ENCODE measurements at regions not wholly inside any gene's neighbourhood (a gene's known extent, or its start where the extent isn't known, plus 50 kb on each side); places are given as distances from the start of the nearest gene placed in this dataset.

GRCh38 chr1:219293410-219293809 is 119.7 kb downstream of the LYPLAL1 start:
- TF ChIP-seq CTCF (IDR thresholded peaks at IDR 0.05) (no peak), CREB1 (CRISPR knock-in tag; IDR thresholded peaks at IDR 0.05) (no peak), ZNF416 (CRISPR knock-in tag; IDR thresholded peaks at IDR 0.05) (no peak), TP53 (CRISPR knock-in tag; IDR thresholded peaks at IDR 0.05) (no peak), IRF2 (CRISPR knock-in tag; IDR thresholded peaks at IDR 0.05; ENCODE audit: borderline replicate concordance, low read depth) (no peak), IRF1 (CRISPR knock-in tag; IDR thresholded peaks at IDR 0.05) (no peak), TCF7 (CRISPR knock-in tag; IDR thresholded peaks at IDR 0.05; ENCODE audit: low read depth) (no peak)
